ENCODE measurements at regions not wholly inside any gene's neighbourhood (a gene's known extent, or its start where the extent isn't known, plus 50 kb on each side); places are given as distances from the start of the nearest gene placed in this dataset.

DNA sequence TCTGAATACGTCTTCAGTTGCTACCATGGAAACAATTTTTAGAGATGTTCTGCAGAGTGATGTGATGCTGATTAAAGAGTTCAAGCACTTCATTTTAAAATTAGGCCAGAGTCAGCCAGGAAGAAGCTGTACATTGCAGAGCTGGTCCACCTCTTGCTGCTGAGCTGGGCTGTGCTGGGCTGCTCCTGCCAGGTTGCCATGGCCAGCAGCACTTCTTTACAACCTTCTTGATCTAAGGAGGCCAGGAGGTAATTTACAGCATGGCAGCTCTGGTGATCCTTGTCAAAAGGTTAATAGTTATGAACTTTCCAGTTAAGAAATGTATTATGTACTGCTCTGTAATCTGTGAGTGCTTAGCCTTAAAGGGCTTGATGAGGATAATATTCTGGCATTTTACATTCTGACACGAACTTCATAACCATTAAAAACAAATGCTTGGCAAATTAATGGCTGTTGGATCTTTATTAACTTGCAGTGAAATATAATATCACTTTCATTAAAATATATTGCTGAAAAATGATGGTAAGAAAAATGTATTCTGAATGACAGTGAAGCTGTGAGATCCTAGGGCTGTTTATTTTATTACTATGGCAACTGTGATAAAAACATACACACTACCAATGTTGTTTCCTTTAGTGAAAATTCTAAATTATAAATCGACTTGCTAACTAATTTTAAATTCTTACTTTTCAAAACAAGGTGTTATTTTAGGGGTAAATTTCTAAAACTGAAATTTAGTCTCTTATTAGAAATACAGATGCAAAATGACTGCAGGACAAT, 259.7 kb downstream of the RFPL4B start:
- TF ChIP-seq TAF1 (conservative IDR thresholded peaks at IDR 0.05) (no peak), RAD21 (IDR thresholded peaks at IDR 0.05) (no peak), HNF4A (conservative IDR thresholded peaks at IDR 0.05) (no peak), ZBTB33 (IDR thresholded peaks at IDR 0.05) (no peak), YY1 (IDR thresholded peaks at IDR 0.05) (no peak), RXRA (IDR thresholded peaks at IDR 0.05) (no peak), EGR1 (IDR thresholded peaks at IDR 0.05; ENCODE audit: low read depth in 2 of 2) (no peak), MAX (IDR thresholded peaks at IDR 0.05) (no peak)
- TF ChIP-seq, protein P1, sequence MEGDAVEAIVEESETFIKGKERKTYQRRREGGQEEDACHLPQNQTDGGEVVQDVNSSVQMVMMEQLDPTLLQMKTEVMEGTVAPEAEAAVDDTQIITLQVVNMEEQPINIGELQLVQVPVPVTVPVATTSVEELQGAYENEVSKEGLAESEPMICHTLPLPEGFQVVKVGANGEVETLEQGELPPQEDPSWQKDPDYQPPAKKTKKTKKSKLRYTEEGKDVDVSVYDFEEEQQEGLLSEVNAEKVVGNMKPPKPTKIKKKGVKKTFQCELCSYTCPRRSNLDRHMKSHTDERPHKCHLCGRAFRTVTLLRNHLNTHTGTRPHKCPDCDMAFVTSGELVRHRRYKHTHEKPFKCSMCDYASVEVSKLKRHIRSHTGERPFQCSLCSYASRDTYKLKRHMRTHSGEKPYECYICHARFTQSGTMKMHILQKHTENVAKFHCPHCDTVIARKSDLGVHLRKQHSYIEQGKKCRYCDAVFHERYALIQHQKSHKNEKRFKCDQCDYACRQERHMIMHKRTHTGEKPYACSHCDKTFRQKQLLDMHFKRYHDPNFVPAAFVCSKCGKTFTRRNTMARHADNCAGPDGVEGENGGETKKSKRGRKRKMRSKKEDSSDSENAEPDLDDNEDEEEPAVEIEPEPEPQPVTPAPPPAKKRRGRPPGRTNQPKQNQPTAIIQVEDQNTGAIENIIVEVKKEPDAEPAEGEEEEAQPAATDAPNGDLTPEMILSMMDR (IDR thresholded peaks at IDR 0.05; ENCODE audit: low read depth, low read length, missing input control): no peak
- TF ChIP-seq, protein P2, sequence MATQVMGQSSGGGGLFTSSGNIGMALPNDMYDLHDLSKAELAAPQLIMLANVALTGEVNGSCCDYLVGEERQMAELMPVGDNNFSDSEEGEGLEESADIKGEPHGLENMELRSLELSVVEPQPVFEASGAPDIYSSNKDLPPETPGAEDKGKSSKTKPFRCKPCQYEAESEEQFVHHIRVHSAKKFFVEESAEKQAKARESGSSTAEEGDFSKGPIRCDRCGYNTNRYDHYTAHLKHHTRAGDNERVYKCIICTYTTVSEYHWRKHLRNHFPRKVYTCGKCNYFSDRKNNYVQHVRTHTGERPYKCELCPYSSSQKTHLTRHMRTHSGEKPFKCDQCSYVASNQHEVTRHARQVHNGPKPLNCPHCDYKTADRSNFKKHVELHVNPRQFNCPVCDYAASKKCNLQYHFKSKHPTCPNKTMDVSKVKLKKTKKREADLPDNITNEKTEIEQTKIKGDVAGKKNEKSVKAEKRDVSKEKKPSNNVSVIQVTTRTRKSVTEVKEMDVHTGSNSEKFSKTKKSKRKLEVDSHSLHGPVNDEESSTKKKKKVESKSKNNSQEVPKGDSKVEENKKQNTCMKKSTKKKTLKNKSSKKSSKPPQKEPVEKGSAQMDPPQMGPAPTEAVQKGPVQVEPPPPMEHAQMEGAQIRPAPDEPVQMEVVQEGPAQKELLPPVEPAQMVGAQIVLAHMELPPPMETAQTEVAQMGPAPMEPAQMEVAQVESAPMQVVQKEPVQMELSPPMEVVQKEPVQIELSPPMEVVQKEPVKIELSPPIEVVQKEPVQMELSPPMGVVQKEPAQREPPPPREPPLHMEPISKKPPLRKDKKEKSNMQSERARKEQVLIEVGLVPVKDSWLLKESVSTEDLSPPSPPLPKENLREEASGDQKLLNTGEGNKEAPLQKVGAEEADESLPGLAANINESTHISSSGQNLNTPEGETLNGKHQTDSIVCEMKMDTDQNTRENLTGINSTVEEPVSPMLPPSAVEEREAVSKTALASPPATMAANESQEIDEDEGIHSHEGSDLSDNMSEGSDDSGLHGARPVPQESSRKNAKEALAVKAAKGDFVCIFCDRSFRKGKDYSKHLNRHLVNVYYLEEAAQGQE (IDR thresholded peaks at IDR 0.05): no peak
